Heart right ventricle (tissue), 16 donors: ENCODE measurements at regions not wholly inside any gene's neighbourhood (a gene's known extent, or its start where the extent isn't known, plus 50 kb on each side); places are given as distances from the start of the nearest gene placed in this dataset.

ENCODE experiments used
- ATAC-seq, 8 donors: fragments of 200-7000 bp; cut with Tn5 transposase; one replicate each; pipeline ENCODE4 v1.9.1; 2020; ENCODE audit warnings: mild to moderate bottlenecking in 8 of 8, moderate library complexity in 8 of 8, moderate number of reproducible peaks in 1 of 8
- DNase-seq, 2 donors: peaks; one replicate each; pipeline ENCODE4 v3.0.0-alpha.2; 2020
- H3K27ac ChIP-seq, 10 donors: fragments of 200-600 bp; sonication (generic) in 2 of 10; one replicate each; pipeline versions ENCODE4 v1.5.0 to v1.8.0; 2020 to 2022; ENCODE audit warnings: mild to moderate bottlenecking in 3 of 10
- H3K27me3 ChIP-seq, 7 donors: fragments of 200-600 bp; one replicate each; pipeline ENCODE4 v1.8.0; 2021 to 2022; ENCODE audit warnings: mild to moderate bottlenecking in 2 of 7
- H3K36me3 ChIP-seq, 9 donors: fragments of 200-600 bp; sonication (generic) in 1 of 9; one replicate each; pipeline versions ENCODE4 v1.5.0 to v1.8.0; 2020 to 2022; ENCODE audit warnings: mild to moderate bottlenecking in 2 of 9
- H3K4me1 ChIP-seq, 9 donors: fragments of 200-600 bp; sonication (generic) in 1 of 9; one replicate each; pipeline versions ENCODE4 v1.5.0 to v1.8.0; 2020 to 2022; ENCODE audit warnings: mild to moderate bottlenecking in 4 of 9
- H3K4me3 ChIP-seq, 10 donors: fragments of 200-600 bp; sonication (generic) in 2 of 10; one replicate each; pipeline versions ENCODE4 v1.5.0 to v1.8.0; 2020 to 2022; ENCODE audit warnings: mild to moderate bottlenecking in 7 of 10, moderate library complexity in 2 of 10
- H3K9me3 ChIP-seq, 11 donors: fragments of 200-600 bp in 10 of 11; sonication (generic) in 2 of 11; one replicate each; pipeline versions ENCODE4 v1.5.0 to v1.8.0; 2013 to 2022; ENCODE audit warnings: mild to moderate bottlenecking in 2 of 11, control low read depth in 1 of 11, moderate library complexity in 1 of 11
- CTCF ChIP-seq, 9 donors: fragments of 200-600 bp; sonication (generic) in 2 of 9; IDR thresholded peaks; one replicate each; pipeline versions ENCODE4 v1.5.0 to v1.8.0; 2021 to 2022; ENCODE audit warnings: antibody characterized with exemption in 9 of 9, mild to moderate bottlenecking in 5 of 9, moderate library complexity in 1 of 9
- WGBS, 2 donors: extraction: QIAGEN DNeasy Blood & Tissue Kit; methylation state at CpG; one replicate each; pipeline ENCODE4 v1.1.7; 2013; ENCODE audit warnings: inconsistent platforms in 1 of 2; 5-methylcytosine and 5-hydroxymethylcytosine counted together
- intact Hi-C, 10 donors: fragments of 100-400 bp; cut with DNase I; formaldehyde crosslinking; loops; one replicate each; pipeline versions ENCODE4 v1.11.1 to v1.14.2; 2022
- donor health status: Arrhythmogenic right ventricular cardiomyopathy.
- donor health status: ischemic (EF 13 %, LVEDD 7.1; RV severe dilation, severe dysfunction).
- donor health status: healthy with polysubstance abuse.
- donor health status: DM: no; HTN: yes; CAD: no.
- donor health status: DM: no; HTN: no; CAD: no.
- donor health status: ischemic (EF 25% LVEDD 6.9; RV normal size, moderate dysfunction).
- donor health status: ischemic (EF 25% LVEDD 5.7; RV mildly dilated, moderate dysfunction).
- donor health status: healthy.
- donor health status: DM: yes; HTN: yes; CAD: no.
- donor health status: Ischemic cardiomyopathy.
- donor health status: ischemic (EF 35%, LVEDD 5.7; RV mildly dilated, moderate dysfunction).
- donor health status: nonischemic (EF 11% LVEDD 7.7; RV severe dilation, severe dysfunction).
- donor health status: DM: yes; HTN: yes; CAD: no.
- donor health status: PGD.
- donor health status: ischemic (EF 29% LVEDD 5.4; RV normal size, mild dysfunction).
- donor health status: nonischemic (EF 23%, LVEDD 6.1; RV moderate dilation, normal function).

DNA sequence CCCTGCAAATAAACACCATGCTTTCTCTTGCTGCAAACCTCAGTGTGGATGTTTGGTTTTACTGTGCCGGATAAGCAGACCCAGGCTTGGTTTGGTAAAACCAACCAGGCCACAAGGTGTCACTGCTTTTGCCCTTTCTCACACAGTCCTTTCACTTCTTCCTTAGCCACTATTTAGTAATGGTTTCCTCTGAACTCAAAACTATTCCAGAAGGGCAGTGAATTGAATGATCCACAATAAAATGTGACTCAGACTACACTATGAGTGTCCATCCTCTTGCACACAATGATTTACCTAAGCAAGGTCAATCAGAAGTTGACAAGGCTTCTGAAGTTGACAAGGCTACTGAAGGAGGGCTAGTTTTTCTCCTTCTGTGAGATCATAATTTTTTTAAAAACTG, 552.4 kb upstream of the CCDC54 start:
- WGBS, 2 donors = 40 to 68% methylated on average over 1 of the region's 1 CpG
- Histone ChIP-seq H3K9me3 (no peaks in the 10 kb centered on the region), H3K4me3 (no peak overlapping the region), H3K36me3 (no peaks in the 10 kb centered on the region), H3K4me1 (peaks cover 0 to 16% (median 11%) of the 10 kb centered on the region in 9 donors), H3K27me3 (no peaks in the 10 kb centered on the region), H3K27ac (no peak overlapping the region)
- DNase-seq = no peak
- peak in 7 of 8 donors; percentile 75 to 82 (median 78) for ATAC-seq
- intact Hi-C loops = loop anchor here (1.0 to 10.0 kb wide), 5 partner anchors 230 to 239 kb away; no protein-coding TSS in a partner anchor
- peak in 8 of 9 donors; percentile 9 to 61 (median 47) for TF ChIP-seq CTCF (IDR thresholded peaks at IDR 0.05)

GRCh38 chr3:106825962-106826605, 551.2 kb upstream of the CCDC54 start:
- intact Hi-C loops = loop anchor here in 8 of 10 donors (1.0 to 10.0 kb wide), 5 partner anchors 229 to 238 kb away; no protein-coding TSS in a partner anchor
- H3K27ac ChIP-seq = peak overlapping the region in 5 of 10 donors; percentile 7 to 54 (median 31)
- no peak overlapping the region for H3K4me3 ChIP-seq
- DNase-seq = no peak
- no peaks in the 10 kb centered on the region for H3K9me3 ChIP-seq
- peak; percentile 55 to 80 (median 62) for ATAC-seq
- TF ChIP-seq CTCF (IDR thresholded peaks at IDR 0.05) = no peak
- no peaks in the 10 kb centered on the region for H3K27me3 ChIP-seq
- H3K4me1 ChIP-seq = peaks cover 0 to 16% (median 11%) of the 10 kb centered on the region in 9 donors
- no peaks in the 10 kb centered on the region for H3K36me3 ChIP-seq
- WGBS, 2 donors = 73 to 82% methylated on average over 4 of the region's 4 CpGs

- intact Hi-C loops = loop anchor here in 5 of 10 donors (5.0 to 10.0 kb wide), 2 partner anchors 228 to 235 kb away; no protein-coding TSS in a partner anchor
- WGBS, 2 donors = 56 to 63% methylated on average over 4 of the region's 4 CpGs
- ATAC-seq = no peak
- peaks cover 0 to 6% (median 0%) of the 10 kb centered on the region in 11 donors for H3K9me3 ChIP-seq
- peak overlapping the region in 3 of 10 donors; percentile 31 to 54 (median 48) for H3K27ac ChIP-seq
- no peak overlapping the region for H3K4me3 ChIP-seq
- DNase-seq = no peak
- H3K27me3 ChIP-seq = no peaks in the 10 kb centered on the region
- H3K4me1 ChIP-seq = peaks cover 0 to 16% (median 11%) of the 10 kb centered on the region in 9 donors
- H3K36me3 ChIP-seq = no peaks in the 10 kb centered on the region
- no peak for TF ChIP-seq CTCF (IDR thresholded peaks at IDR 0.05)
These were observed 550.4 kb upstream of the CCDC54 start for GRCh38 chr3:106826791-106827311.

DNA sequence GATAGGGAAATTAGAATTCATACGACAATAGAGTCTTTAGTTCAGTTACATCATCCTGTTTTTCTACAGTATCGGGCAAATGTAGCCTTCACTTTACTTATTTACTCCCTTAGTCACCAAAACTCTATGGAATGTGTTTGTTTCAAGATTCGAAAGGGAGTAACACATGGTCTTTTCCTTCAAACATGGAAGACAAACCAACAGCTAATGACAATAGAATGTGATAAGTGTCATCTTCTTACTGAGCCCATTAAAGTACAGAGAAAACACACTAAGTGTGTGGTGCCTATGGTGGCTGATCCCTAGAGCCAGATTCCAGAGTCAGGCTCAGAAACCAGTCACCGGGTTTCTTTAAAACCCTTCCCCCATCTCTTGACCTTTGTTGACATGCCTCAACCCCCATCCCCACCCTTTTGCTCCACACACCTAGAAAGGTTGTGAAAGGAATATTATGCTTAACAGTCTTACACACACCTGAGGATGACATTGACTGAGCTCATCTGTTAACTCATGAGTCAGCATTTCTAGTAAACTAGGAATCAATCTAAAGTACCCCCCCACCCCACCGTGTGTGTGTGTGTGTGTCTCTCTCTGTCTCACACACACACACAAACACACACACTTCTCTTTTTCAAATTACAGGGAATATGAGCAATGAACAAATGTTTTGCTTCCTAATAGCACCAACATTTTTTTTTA, 549.6 kb upstream of the CCDC54 start:
- Histone ChIP-seq H3K9me3 (peaks cover 0 to 14% (median 0%) of the 10 kb centered on the region in 11 donors), H3K4me1 (peaks cover 0 to 16% (median 11%) of the 10 kb centered on the region in 9 donors), H3K27ac (no peak overlapping the region), H3K36me3 (no peaks in the 10 kb centered on the region), H3K27me3 (no peaks in the 10 kb centered on the region), H3K4me3 (no peak overlapping the region)
- TF ChIP-seq CTCF (IDR thresholded peaks at IDR 0.05) = no peak
- intact Hi-C loops = loop anchor here in 5 of 10 donors (5.0 to 10.0 kb wide), 2 partner anchors 227 to 235 kb away; no protein-coding TSS in a partner anchor
- WGBS, 2 donors = 61 to 69% methylated on average over 5 of the region's 5 CpGs
- no peak for ATAC-seq
- no peak for DNase-seq
